ENCODE measurements at regions not wholly inside any gene's neighbourhood (a gene's known extent, or its start where the extent isn't known, plus 50 kb on each side); places are given as distances from the start of the nearest gene placed in this dataset.

GRCh38 chr6:73941892-73942291, 245.9 kb downstream of the CD109 start:
- no peak for TF ChIP-seq TCF4 (CRISPR knock-in tag; IDR thresholded peaks at IDR 0.05; ENCODE audit: borderline replicate concordance)
- no peak for TF ChIP-seq PATZ1 (CRISPR knock-in tag; IDR thresholded peaks at IDR 0.05; ENCODE audit: borderline replicate concordance)
- TF ChIP-seq ZNF8 (CRISPR knock-in tag; IDR thresholded peaks at IDR 0.05): no peak
- no peak for TF ChIP-seq ARNTL (CRISPR knock-in tag; IDR thresholded peaks at IDR 0.05; ENCODE audit: borderline replicate concordance, low read depth)
- TF ChIP-seq RARB (CRISPR knock-in tag; IDR thresholded peaks at IDR 0.05): no peak
- no peak for TF ChIP-seq PPARA (CRISPR knock-in tag; IDR thresholded peaks at IDR 0.05; ENCODE audit: borderline replicate concordance)
- no peak for TF ChIP-seq ZFP30 (CRISPR knock-in tag; IDR thresholded peaks at IDR 0.05)
- TF ChIP-seq ZFP3 (CRISPR knock-in tag; IDR thresholded peaks at IDR 0.05): no peak
- TF ChIP-seq SNAI2 (CRISPR knock-in tag; IDR thresholded peaks at IDR 0.05): no peak
- no peak for TF ChIP-seq TSHZ2 (CRISPR knock-in tag; IDR thresholded peaks at IDR 0.05)

Measured in SK-N-SH treated with all-trans-retinoic acid at 6 μM for 48 hours (cell line).